ENCODE measurements at regions not wholly inside any gene's neighbourhood (a gene's known extent, or its start where the extent isn't known, plus 50 kb on each side); places are given as distances from the start of the nearest gene placed in this dataset.

DNA sequence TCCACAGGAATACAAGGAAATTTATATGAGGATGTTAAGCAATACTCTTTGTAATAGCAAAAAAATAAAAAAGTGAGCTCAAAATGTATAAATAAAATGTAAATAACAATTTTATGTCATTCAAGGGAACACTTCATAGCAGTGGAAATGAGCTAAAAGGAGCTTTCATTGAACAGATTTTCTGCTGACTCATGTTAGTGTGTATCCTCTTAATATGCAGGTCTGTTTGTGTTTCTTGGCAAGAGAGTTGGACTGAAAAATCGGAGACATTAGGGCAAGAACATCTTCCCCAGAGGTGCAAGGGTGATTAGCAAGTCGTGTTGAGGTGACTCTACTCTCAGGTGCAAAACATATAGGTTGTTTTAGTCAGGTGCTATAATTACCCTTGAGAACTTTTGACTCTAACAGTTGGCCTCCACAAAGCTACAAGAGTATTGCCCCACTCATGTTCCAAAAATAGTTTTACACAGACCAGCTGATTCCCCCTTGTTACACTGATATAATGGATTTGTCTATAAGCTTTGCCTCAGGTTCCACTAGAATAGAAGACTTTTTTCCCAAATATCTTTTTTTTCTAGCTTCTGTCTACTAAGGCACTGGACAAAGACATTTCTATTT lies 702.9 kb downstream of the TENT5A start:
- no peaks in the 10 kb centered on the region for H3K9me3 ChIP-seq (ENCODE audit: control insufficient read depth, insufficient read depth, low read depth, low read length)
- ATAC-seq (no peak), DNase-seq (ENCODE audit: low read depth, low spot score) (no peak)
- CTCF ChIA-PET, result no interaction called here
- no peaks in the 10 kb centered on the region for H3K36me3 ChIP-seq (ENCODE audit: control insufficient read depth, insufficient read depth, low read length)
- intact Hi-C loops (cut with micrococcal nuclease; ENCODE audit: unreplicated experiment) (no loop called here), in situ Hi-C loops (cut with HindIII; ENCODE audit: low pct_unique_long_range_greater_than_20kb, low sequenced_read_pairs) (no loop called here)
- no peak overlapping the region for H3K27ac ChIP-seq (ENCODE audit: low read length)
- BruUV-seq (replicated peaks), result no TSS peak
- H3K4me1 ChIP-seq (ENCODE audit: control insufficient read depth, insufficient read depth, low read length), result no peaks in the 10 kb centered on the region
- H3K27me3 ChIP-seq (ENCODE audit: control insufficient read depth, insufficient read depth, low read length), result no peaks in the 10 kb centered on the region
- no peak overlapping the region for H3K4me3 ChIP-seq (ENCODE audit: low read depth in 2 of 2, low read length in 2 of 2)
- POLR2A ChIA-PET, result no interaction called here
- TF ChIP-seq POLR2AphosphoS5 (IDR thresholded peaks at IDR 0.05; ENCODE audit: low read depth, low read length) (no peak), TCF7L2 (IDR thresholded peaks at IDR 0.05; ENCODE audit: low read depth, low read length) (no peak), REST (IDR thresholded peaks at IDR 0.05; ENCODE audit: insufficient read depth in 1 of 2, low read depth in 2 of 2, low read length in 1 of 2) (no peak), SIN3A (IDR thresholded peaks at IDR 0.05; ENCODE audit: borderline replicate concordance, insufficient read depth, low read depth, low read length) (no peak), CTCF (IDR thresholded peaks at IDR 0.05) (no peak)

DNA sequence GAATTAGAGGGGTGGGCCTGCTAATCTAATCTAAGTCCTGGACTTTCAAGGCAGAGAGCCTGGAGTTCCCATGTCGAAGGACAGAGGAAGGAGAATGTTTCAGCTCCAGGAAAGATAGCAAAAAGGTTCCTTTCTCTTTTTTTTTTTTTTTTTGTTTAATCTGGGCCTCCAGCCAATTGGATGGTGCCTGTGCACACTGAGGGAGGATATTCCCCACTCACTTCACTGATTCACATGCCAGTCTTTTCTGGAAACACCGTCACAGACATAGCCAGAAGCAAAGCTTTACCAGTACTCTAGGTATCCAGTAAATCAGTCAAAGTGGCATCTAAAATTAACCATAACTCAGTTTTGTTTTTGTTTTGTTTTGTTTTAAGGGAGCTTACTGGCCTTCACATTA lies 721.1 kb downstream of the TENT5A start:
- in situ Hi-C loops (cut with HindIII; ENCODE audit: low pct_unique_long_range_greater_than_20kb, low sequenced_read_pairs) (no loop called here), intact Hi-C loops (cut with micrococcal nuclease; ENCODE audit: unreplicated experiment) (no loop called here)
- H3K27me3 ChIP-seq (ENCODE audit: control insufficient read depth, insufficient read depth, low read length), result no peaks in the 10 kb centered on the region
- H3K27ac ChIP-seq (ENCODE audit: low read length), result no peak overlapping the region
- no peak overlapping the region for H3K4me3 ChIP-seq (ENCODE audit: low read depth in 2 of 2, low read length in 2 of 2)
- H3K4me1 ChIP-seq (ENCODE audit: control insufficient read depth, insufficient read depth, low read length), result no peaks in the 10 kb centered on the region
- ATAC-seq, result no peak
- CTCF ChIA-PET, result no interaction called here
- TF ChIP-seq SIN3A (IDR thresholded peaks at IDR 0.05; ENCODE audit: borderline replicate concordance, insufficient read depth, low read depth, low read length) (no peak), POLR2AphosphoS5 (IDR thresholded peaks at IDR 0.05; ENCODE audit: low read depth, low read length) (no peak), CTCF (IDR thresholded peaks at IDR 0.05) (no peak), REST (IDR thresholded peaks at IDR 0.05; ENCODE audit: insufficient read depth in 1 of 2, low read depth in 2 of 2, low read length in 1 of 2) (no peak), TCF7L2 (IDR thresholded peaks at IDR 0.05; ENCODE audit: low read depth, low read length) (no peak)
- 0 out of 2 replicates have a peak, but pooled peaks cover 3% of the 10 kb centered on the region for H3K9me3 ChIP-seq (ENCODE audit: control insufficient read depth, insufficient read depth, low read depth, low read length)
- no TSS peak for BruUV-seq (replicated peaks)
- no peaks in the 10 kb centered on the region for H3K36me3 ChIP-seq (ENCODE audit: control insufficient read depth, insufficient read depth, low read length)
- POLR2A ChIA-PET, result no interaction called here
- no peak for DNase-seq (ENCODE audit: low read depth, low spot score)
